Dendritic cell treated with granulocyte-macrophage colony-stimulating factor and Interleukin-4, amounts not matched to agents 40 ng/mL and 50 ng/mL, for 4 days (primary cell): ENCODE measurements at regions not wholly inside any gene's neighbourhood (a gene's known extent, or its start where the extent isn't known, plus 50 kb on each side); places are given as distances from the start of the nearest gene placed in this dataset.

Experiments used
- H3K27ac Mint-ChIP-seq: one replicate; pipeline ENCODE4 v1.8.0; 2022; ENCODE audit warnings: mild to moderate bottlenecking, mixed read lengths
- H3K27me3 Mint-ChIP-seq: one replicate; pipeline ENCODE4 v1.8.0; 2022; ENCODE audit warnings: mild to moderate bottlenecking, mixed read lengths
- H3K36me3 Mint-ChIP-seq: one replicate; pipeline ENCODE4 v1.8.0; 2022; ENCODE audit warnings: low read depth, mixed read lengths
- H3K4me1 Mint-ChIP-seq: one replicate; pipeline ENCODE4 v1.8.0; 2022; ENCODE audit warnings: low read depth, mixed read lengths
- H3K4me3 Mint-ChIP-seq: one replicate; pipeline ENCODE4 v1.8.0; 2022; ENCODE audit warnings: mild to moderate bottlenecking, moderate library complexity, mixed read lengths
- H3K9me3 Mint-ChIP-seq: one replicate; pipeline ENCODE4 v1.8.0; 2022; ENCODE audit warnings: mixed read lengths
- intact Hi-C: fragments of 100-400 bp; cut with micrococcal nuclease; formaldehyde crosslinking; loops from one replicate; pipeline ENCODE4 v1.15.0; 2022

DNA sequence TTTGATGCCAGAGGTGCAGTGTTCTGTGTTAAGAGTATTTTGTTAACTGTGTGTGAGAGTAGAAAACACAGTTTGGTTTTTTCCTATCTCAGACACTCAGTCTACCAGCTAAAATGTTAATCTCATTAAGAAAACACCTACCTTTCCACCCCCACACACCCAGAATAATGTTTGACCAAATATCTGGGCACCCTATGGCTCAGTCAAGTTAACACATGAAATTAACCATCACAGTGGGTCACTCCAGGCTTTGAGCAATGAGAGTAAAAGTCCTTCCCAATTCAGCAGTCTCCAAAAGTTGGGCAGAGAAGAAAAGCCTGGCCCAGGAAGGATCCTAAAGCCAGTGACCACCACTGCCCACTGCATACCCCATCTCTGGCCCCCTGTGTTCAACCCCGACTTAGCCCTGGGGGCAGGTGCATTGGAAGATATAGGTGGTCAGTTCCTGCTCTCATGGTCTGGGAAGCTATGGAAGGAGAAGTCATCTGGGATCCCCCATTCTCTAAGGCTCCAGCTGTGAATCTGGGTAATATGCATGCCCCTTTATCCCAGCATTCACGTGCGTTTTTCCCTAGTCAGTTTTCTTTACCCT is 50.2 kb upstream of the CSF3R start:
- Mint-ChIP-seq H3K9me3 (no peaks in the 10 kb centered on the region), H3K4me1 (no peaks in the 10 kb centered on the region), H3K4me3 (no peak overlapping the region), H3K36me3 (no peaks in the 10 kb centered on the region), H3K27ac (no peak overlapping the region), H3K27me3 (peaks cover 9% of the 10 kb centered on the region)
- intact Hi-C loops: no loop called here
